ENCODE measurements at regions not wholly inside any gene's neighbourhood (a gene's known extent, or its start where the extent isn't known, plus 50 kb on each side); places are given as distances from the start of the nearest gene placed in this dataset.

DNA sequence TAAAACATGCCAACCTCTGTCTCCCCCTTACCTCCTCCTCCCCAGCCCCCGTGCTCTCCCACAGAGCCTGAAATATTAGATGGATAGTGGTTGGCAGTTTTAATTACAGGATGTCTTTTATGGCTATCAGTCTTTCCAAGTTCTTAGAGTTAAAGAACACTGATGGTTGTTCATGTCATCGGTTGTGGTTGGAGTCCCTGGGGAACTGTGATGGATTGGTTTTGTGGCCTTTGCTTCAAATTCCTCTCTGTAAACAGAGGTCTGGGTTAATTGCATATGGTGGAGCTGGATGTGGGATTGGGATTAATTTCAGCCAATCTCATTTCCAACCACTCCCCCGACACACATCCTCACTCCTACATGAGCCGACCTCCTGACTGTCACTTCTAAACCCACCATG, 164.5 kb upstream of the PROK2 start:
- TF ChIP-seq, protein P1, sequence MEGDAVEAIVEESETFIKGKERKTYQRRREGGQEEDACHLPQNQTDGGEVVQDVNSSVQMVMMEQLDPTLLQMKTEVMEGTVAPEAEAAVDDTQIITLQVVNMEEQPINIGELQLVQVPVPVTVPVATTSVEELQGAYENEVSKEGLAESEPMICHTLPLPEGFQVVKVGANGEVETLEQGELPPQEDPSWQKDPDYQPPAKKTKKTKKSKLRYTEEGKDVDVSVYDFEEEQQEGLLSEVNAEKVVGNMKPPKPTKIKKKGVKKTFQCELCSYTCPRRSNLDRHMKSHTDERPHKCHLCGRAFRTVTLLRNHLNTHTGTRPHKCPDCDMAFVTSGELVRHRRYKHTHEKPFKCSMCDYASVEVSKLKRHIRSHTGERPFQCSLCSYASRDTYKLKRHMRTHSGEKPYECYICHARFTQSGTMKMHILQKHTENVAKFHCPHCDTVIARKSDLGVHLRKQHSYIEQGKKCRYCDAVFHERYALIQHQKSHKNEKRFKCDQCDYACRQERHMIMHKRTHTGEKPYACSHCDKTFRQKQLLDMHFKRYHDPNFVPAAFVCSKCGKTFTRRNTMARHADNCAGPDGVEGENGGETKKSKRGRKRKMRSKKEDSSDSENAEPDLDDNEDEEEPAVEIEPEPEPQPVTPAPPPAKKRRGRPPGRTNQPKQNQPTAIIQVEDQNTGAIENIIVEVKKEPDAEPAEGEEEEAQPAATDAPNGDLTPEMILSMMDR (IDR thresholded peaks at IDR 0.05): no peak
- TF ChIP-seq POLR2A (IDR thresholded peaks at IDR 0.05): no peak

Data from right lobe of liver (tissue), 4 donors.